Small intestine (tissue), 7 donors: ENCODE measurements at regions not wholly inside any gene's neighbourhood (a gene's known extent, or its start where the extent isn't known, plus 50 kb on each side); places are given as distances from the start of the nearest gene placed in this dataset.
A peak's percentile ranks its signal among the peaks of the same experiment; 100 is the strongest.
"Not testable (repeated sequence)": the region's sequence is repeated elsewhere in the genome, so short reads cannot be mapped to it uniquely, and the experiment has no call there.

Experiments
- DNase-seq, 2 donors: peaks; one replicate each; pipeline versions ENCODE4 v3.0.0 to v3.0.0-alpha.2; 2013
- FAIRE-seq: peaks from 2 replicates; lab custom pipeline; 2012; peaks lifted over from hg19 to GRCh38; lab: Jason Lieb, UNC
- H3K27ac ChIP-seq, 3 donors: one replicate each; pipeline ENCODE4 v1.5.1; 2013; ENCODE audit warnings: low read length in 2 of 3, mild to moderate bottlenecking in 2 of 3, control low read depth in 1 of 3, inconsistent platforms in 1 of 3, low read depth in 1 of 3, moderate library complexity in 1 of 3
- H3K27me3 ChIP-seq, 3 donors: one replicate each; pipeline ENCODE4 v1.6.1; 2013; ENCODE audit warnings: low read length in 3 of 3, inconsistent platforms in 1 of 3; ENCODE audit not compliant: control insufficient read depth in 3 of 3, insufficient read depth in 3 of 3
- H3K36me3 ChIP-seq, 3 donors: one replicate each; pipeline ENCODE4 v1.6.1; 2013; ENCODE audit warnings: low read length in 3 of 3, inconsistent platforms in 1 of 3, low read depth in 1 of 3, mild to moderate bottlenecking in 1 of 3, moderate library complexity in 1 of 3; ENCODE audit not compliant: control insufficient read depth in 3 of 3, insufficient read depth in 2 of 3
- H3K4me1 ChIP-seq, 3 donors: one replicate each; pipeline ENCODE4 v1.6.1; 2013; ENCODE audit warnings: low read length in 2 of 3, inconsistent platforms in 1 of 3, low read depth in 1 of 3, mild to moderate bottlenecking in 1 of 3, moderate library complexity in 1 of 3; ENCODE audit not compliant: control insufficient read depth in 3 of 3, insufficient read depth in 2 of 3
- H3K4me3 ChIP-seq, 3 donors: one replicate each; pipeline ENCODE4 v1.5.1; 2013; ENCODE audit warnings: low read length in 3 of 3, control low read depth in 1 of 3, inconsistent platforms in 1 of 3, low read depth in 1 of 3, mild to moderate bottlenecking in 1 of 3, moderate library complexity in 1 of 3
- H3K9me3 ChIP-seq, 2 donors: one replicate each; pipeline ENCODE4 v1.6.1; 2013; ENCODE audit warnings: low read depth in 1 of 2, low read length in 1 of 2; ENCODE audit not compliant: control insufficient read depth in 2 of 2, insufficient read depth in 1 of 2
- WGBS, 3 donors: extraction: QIAGEN DNeasy Blood & Tissue Kit; methylation state at CpG; one replicate each; pipeline ENCODE4 v1.1.7; 2013; 5-methylcytosine and 5-hydroxymethylcytosine counted together
- donor health status: healthy with polysubstance abuse.
- donor health status: control.
- donor health status: control.
- donor health status: Bipolar disorder and iron deficiency.
- donor health status: healthy.

DNA sequence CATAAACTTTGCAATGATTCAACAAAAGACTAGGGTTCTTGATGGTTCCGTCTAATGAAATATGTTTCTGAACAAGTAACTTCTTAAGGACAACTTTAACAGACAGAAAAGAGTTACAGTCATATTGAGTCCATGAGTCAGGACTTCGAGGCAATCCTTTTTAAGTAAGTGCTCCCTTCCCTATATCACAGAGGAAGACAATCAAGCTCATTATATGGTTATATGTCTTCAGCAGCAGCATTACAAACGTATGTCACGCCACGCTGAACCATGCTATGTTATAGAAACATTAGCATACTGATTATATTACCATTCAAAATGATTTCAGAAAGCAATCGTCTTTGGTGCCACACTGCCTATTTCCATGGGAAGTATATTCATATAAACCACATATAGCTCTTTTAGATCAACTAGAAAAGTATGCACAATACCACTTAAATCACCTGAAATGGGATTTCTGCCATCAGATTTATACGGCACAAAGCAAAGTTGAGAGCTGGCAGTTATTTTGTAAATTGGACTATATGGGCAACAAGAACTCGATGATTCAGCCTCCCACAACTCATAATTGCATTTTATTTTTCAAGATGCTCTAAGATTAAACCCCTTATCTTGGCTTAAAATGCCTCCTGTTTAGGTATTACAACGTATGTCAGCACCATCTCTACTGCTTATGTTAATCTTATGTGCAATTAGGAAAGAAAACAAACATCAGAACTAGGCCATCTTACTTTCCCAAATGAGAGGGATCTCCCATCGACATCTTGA lies 111.3 kb upstream of the SAMSN1 start:
- no peak overlapping the region for H3K27ac ChIP-seq
- H3K27me3 ChIP-seq, result no peaks in the 10 kb centered on the region
- no peaks in the 10 kb centered on the region for H3K4me1 ChIP-seq
- no peaks in the 10 kb centered on the region for H3K36me3 ChIP-seq
- DNase-seq, result no peak
- no peak overlapping the region for H3K4me3 ChIP-seq
- WGBS, 3 donors, result 81 to 88% (median 85%) methylated on average over 10 of the region's 10 CpGs
- H3K9me3 ChIP-seq, result no peaks in the 10 kb centered on the region
- FAIRE-seq, result no peak

- no peak overlapping the region for H3K4me3 ChIP-seq
- 77 to 90% (median 81%) methylated on average over 1 of the region's 1 CpG for WGBS, 3 donors
- H3K27me3 ChIP-seq, result no peaks in the 10 kb centered on the region
- H3K36me3 ChIP-seq, result no peaks in the 10 kb centered on the region
- FAIRE-seq (no peak), DNase-seq (no peak)
- no peaks in the 10 kb centered on the region for H3K4me1 ChIP-seq
- no peak overlapping the region for H3K27ac ChIP-seq
- peaks cover 2 to 16% of the 10 kb centered on the region in 2 donors for H3K9me3 ChIP-seq
Observed at GRCh38 chr21:14646893-14647292, 100.8 kb upstream of the SAMSN1 start.

- Histone ChIP-seq H3K4me1 (no peaks in the 10 kb centered on the region), H3K27ac (no peak overlapping the region), H3K9me3 (peaks cover 2 to 16% of the 10 kb centered on the region in 2 donors), H3K36me3 (no peaks in the 10 kb centered on the region), H3K27me3 (no peaks in the 10 kb centered on the region), H3K4me3 (no peak overlapping the region)
- no peak for DNase-seq
- FAIRE-seq, result no peak
- 68 to 70% (median 68%) methylated on average over 4 of the region's 4 CpGs for WGBS, 3 donors
Observed at GRCh38 chr21:14645702-14646101, 99.6 kb upstream of the SAMSN1 start.

DNA sequence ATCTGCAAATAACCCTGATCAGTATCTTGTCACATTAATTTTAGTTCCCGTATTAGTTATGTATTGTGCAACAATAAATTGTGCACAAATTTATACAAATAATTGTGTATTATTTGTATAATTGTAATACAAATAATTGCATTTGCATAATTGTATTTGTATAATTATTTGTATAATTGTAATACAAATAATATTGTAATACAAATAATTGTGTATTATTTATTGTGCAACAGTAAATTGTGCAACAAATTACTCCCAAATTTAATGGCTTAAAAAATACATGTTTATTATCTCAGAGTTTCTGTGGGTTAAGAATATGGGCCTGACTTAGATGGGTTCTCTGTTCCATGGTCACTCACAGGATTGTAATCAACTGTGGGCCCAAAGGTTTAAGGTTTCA lies 86.2 kb upstream of the SAMSN1 start:
- WGBS, 3 donors, result 93 to 96% (median 94%) methylated on average over 1 of the region's 1 CpG
- DNase-seq (no peak), FAIRE-seq (no peak)
- H3K36me3 ChIP-seq, result no peaks in the 10 kb centered on the region
- no peak overlapping the region for H3K4me3 ChIP-seq
- no peaks in the 10 kb centered on the region for H3K4me1 ChIP-seq
- H3K9me3 ChIP-seq, result no peaks in the 10 kb centered on the region
- no peaks in the 10 kb centered on the region for H3K27me3 ChIP-seq
- H3K27ac ChIP-seq, result no peak overlapping the region

DNA sequence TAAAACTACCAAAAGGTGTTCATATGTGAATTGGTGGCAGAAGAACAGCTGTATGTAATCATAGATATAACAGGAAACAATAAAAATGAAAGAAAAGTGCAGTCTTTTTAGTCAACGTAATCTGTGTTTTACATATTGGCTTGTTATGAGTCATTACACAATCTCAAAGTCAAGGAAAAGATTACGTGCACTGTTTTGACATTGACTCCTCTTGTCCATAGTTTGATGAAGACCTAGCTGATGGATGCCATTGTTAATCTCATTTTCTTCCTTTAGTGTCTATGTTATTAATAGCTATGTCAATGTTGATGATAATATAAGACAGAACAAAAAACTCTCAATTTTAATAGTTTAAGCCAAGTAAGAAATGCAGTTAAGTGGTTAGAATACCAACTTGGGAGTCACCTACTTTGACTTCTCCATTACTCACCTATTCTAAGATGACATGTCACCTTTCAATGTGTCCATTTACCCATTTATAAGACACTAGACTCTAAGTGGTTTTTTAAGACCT lies 84.5 kb upstream of the SAMSN1 start:
- Histone ChIP-seq H3K4me1 (no peaks in the 10 kb centered on the region), H3K27ac (no peak overlapping the region), H3K4me3 (no peak overlapping the region), H3K36me3 (no peaks in the 10 kb centered on the region), H3K27me3 (no peaks in the 10 kb centered on the region), H3K9me3 (no peaks in the 10 kb centered on the region)
- DNase-seq, result peak in 1 of 2 donors; percentile 11
- WGBS, 3 donors, result 26 to 43% (median 43%) methylated on average over 2 of the region's 2 CpGs
- no peak for FAIRE-seq

DNA sequence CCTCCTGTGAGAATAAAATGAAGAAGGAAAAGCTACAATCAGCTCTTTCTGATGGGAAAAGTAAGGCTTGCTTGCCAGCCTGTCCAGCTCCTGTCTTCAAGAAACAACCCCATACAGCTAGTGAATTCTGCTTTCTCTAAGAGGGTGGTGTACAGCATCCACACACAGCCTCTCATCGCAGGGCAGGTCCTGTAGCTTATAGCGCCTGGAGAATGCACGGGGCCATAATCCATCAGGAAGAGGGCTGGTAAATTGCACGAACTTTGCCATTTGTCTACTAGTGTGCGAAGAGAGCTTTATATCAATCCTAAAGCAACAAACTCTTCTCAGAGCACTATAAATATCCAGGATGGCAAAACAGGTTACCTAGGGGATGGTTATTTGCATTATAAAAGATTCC lies 83.3 kb upstream of the SAMSN1 start:
- Histone ChIP-seq H3K9me3 (no peaks in the 10 kb centered on the region), H3K4me3 (no peak overlapping the region), H3K4me1 (no peaks in the 10 kb centered on the region), H3K27me3 (no peaks in the 10 kb centered on the region), H3K27ac (no peak overlapping the region), H3K36me3 (no peaks in the 10 kb centered on the region)
- WGBS, 3 donors, result 70 to 81% (median 73%) methylated on average over 5 of the region's 5 CpGs
- FAIRE-seq (no peak), DNase-seq (no peak)

- not testable (repeated sequence) for H3K36me3 ChIP-seq, H3K4me1 ChIP-seq, H3K9me3 ChIP-seq, FAIRE-seq, H3K4me3 ChIP-seq, H3K27me3 ChIP-seq, DNase-seq, H3K27ac ChIP-seq
- 60 to 86% (median 76%) methylated on average over 3 of the region's 3 CpGs for WGBS, 3 donors
Observed at GRCh38 chr21:14623079-14623478, 77.0 kb upstream of the SAMSN1 start.

DNA sequence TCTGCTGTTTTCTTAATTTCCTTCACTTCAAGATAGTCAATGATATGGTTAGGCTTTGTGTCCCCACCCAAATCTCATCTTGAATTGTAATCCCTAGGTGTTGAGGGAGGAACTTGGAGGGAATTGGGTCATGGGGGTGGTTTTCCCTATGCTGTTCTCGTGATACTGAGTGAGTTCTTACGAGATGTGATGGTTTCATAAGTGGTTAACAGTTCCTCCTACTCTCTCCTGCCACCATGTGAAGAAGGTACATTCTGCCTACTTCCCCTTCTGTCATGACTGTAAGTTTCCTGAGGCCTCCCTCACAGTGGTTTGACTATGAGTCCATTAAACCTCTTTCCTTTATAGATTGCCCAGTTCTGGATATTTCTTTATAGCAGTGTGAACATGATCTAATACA lies 74.0 kb upstream of the SAMSN1 start:
- no peak overlapping the region for H3K4me3 ChIP-seq
- no peaks in the 10 kb centered on the region for H3K4me1 ChIP-seq
- H3K27me3 ChIP-seq, result no peaks in the 10 kb centered on the region
- DNase-seq (peak in 1 of 2 donors; percentile 10), FAIRE-seq (no peak)
- peaks cover 0 to 8% of the 10 kb centered on the region in 2 donors for H3K9me3 ChIP-seq
- H3K36me3 ChIP-seq, result no peaks in the 10 kb centered on the region
- no peak overlapping the region for H3K27ac ChIP-seq
- 27 to 69% (median 42%) methylated on average over 2 of the region's 2 CpGs for WGBS, 3 donors
